ENCODE measurements at regions not wholly inside any gene's neighbourhood (a gene's known extent, or its start where the extent isn't known, plus 50 kb on each side); places are given as distances from the start of the nearest gene placed in this dataset.
"Not testable (repeated sequence)": the region's sequence is repeated elsewhere in the genome, so short reads cannot be mapped to it uniquely, and the experiment has no call there.

DNA sequence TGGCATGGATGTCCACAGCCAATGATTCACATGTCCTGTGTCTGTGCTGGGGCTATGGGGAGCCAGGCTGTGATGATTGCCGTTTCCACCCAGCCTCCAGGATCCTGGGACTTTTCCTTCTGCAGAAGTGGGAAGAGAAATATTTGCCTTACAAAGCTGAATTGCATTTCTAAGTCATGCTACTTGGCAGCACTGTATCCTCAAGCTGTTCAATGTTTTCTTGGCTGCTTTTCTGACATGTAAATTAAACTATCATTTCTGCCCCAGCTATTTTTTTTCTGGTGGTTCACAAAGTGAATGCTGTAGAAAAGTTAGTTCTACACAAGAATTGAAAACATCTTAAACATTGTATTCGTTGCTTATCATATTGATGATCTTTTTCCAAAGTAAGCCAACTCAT, 51.9 kb upstream of the TCERG1L start:
- H3K27me3 Mint-ChIP-seq = no peaks in the 10 kb centered on the region
- H3K27ac Mint-ChIP-seq = no peak overlapping the region
- no peaks in the 10 kb centered on the region for H3K36me3 Mint-ChIP-seq (ENCODE audit: low read depth)
- no peaks in the 10 kb centered on the region for H3K4me1 Mint-ChIP-seq
- no peak for DNase-seq
- H3K9me3 Mint-ChIP-seq = peaks cover 4% of the 10 kb centered on the region
- H3K4me3 Mint-ChIP-seq = no peak overlapping the region
- intact Hi-C loops (cut with micrococcal nuclease) = no loop called here

DNA sequence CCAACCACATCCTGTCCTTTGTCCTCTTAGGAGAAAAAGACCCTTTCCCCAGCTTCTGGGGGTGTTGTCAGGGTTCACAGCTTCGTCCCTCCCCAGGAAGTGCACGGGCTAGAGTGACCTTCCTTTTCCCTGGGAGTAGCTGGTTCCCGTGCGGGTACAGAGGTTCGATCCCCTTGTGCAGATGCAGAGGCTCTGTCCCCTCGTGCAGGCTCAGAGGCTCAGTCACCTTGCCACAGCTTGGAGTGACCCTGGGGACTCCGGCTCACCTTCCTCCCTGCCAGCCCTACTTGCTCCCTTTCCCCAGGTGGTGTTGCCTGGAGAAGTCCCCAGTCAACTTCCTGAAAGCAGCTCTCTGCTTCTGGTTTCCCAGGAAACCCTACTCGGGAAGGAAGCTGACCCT, 60.0 kb upstream of the TCERG1L start:
- DNase-seq = no peak
- no peak overlapping the region for H3K27ac Mint-ChIP-seq
- H3K4me3 Mint-ChIP-seq = no peak overlapping the region
- intact Hi-C loops (cut with micrococcal nuclease) = no loop called here
- peaks cover 4% of the 10 kb centered on the region for H3K9me3 Mint-ChIP-seq
- no peaks in the 10 kb centered on the region for H3K4me1 Mint-ChIP-seq
- H3K27me3 Mint-ChIP-seq = no peaks in the 10 kb centered on the region
- H3K36me3 Mint-ChIP-seq (ENCODE audit: low read depth) = no peaks in the 10 kb centered on the region

DNA sequence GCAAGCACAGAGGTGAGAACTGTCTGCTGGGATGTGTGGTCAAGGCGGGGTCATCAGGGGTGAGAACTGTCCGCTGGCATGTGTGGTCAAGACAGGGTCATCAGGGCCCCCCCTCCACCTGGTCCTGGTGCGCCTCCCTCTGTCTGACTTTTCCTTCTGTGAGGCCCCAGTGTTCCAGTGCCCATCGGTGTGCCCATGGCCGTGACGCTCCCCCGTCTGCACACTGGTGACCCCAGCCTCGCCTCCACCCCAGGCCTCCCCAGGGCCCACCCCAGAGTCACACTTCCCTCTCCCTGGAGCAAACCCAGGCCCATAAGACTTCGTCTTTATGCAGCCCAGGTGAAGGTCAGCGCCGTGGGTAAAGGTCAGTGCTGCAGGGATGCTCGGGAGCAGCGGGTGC, 70.1 kb upstream of the TCERG1L start:
- intact Hi-C loops (cut with micrococcal nuclease) = no loop called here
- Mint-ChIP-seq H3K4me1 (no peaks in the 10 kb centered on the region), H3K27ac (no peak overlapping the region), H3K4me3 (no peak overlapping the region), H3K9me3 (no peaks in the 10 kb centered on the region), H3K27me3 (no peaks in the 10 kb centered on the region), H3K36me3 (ENCODE audit: low read depth) (no peaks in the 10 kb centered on the region)
- no peak for DNase-seq

DNA sequence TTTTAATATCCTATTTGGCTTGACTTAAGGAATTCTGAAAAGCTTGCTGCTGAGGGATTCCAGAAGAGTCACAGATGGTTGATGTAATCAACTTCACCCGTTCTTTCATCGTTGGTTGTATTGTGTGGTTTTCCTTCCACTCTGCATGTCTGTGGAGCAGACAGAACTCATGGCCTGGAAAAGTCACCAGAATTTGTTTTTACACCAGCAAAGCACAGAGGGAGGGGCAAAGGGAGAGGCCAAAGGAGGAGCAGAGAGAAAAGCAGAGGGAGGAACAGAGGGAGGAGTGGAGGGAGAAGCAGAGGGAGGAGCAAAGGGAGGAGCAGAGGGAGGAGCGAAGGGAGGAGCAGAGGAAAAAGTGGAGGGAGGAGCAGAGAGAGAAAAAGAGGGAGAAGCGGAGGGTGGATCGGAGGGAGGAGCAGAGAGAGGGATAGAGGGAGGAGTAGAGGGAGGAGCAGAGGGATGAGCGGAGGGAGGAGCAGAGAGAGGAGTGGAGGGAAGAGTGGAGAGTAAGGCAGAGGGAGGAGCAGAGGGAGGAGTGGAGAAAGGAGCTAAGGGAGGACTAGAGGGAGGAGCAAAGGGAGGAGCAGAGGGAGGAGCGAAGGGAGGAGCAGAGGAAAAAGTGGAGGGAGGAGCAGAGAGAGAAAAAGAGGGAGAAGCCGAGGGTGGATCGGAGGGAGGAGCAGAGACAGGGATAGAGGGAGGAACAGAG, 73.8 kb upstream of the TCERG1L start:
- H3K27me3 Mint-ChIP-seq; H3K4me1 Mint-ChIP-seq; H3K4me3 Mint-ChIP-seq; DNase-seq; intact Hi-C loops (cut with micrococcal nuclease); H3K9me3 Mint-ChIP-seq; H3K36me3 Mint-ChIP-seq (ENCODE audit: low read depth); H3K27ac Mint-ChIP-seq: not testable (repeated sequence)

DNA sequence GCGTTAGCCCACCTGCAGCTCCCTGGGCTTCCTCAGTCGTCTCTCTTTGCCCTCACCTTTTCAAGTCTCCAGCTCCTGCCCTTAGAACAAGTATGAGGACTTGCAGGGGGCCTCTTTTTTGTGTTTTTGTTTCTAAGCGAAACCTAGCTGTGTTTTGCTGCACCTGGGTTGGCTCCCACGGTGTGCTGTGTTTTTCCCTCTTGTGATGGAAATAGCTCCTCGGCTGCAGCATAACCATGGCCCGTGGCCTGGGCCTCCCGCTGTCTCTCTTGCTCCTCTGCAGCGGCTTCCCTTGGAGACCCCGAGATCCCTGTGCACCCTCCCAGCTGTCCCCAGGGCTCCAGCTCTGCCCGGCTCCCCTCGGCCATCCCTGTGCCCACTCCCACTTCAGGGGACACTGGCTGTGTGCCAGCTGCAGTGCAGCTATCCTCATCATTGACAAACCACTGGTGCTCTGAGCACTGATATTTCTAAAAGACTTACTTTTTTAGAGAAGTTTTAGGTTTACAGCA, 75.6 kb upstream of the TCERG1L start:
- no peak overlapping the region for H3K27ac Mint-ChIP-seq
- H3K4me3 Mint-ChIP-seq = no peak overlapping the region
- no peaks in the 10 kb centered on the region for H3K27me3 Mint-ChIP-seq
- DNase-seq = no peak
- no peaks in the 10 kb centered on the region for H3K36me3 Mint-ChIP-seq (ENCODE audit: low read depth)
- H3K9me3 Mint-ChIP-seq = no peaks in the 10 kb centered on the region
- H3K4me1 Mint-ChIP-seq = no peaks in the 10 kb centered on the region
- intact Hi-C loops (cut with micrococcal nuclease) = no loop called here

DNA sequence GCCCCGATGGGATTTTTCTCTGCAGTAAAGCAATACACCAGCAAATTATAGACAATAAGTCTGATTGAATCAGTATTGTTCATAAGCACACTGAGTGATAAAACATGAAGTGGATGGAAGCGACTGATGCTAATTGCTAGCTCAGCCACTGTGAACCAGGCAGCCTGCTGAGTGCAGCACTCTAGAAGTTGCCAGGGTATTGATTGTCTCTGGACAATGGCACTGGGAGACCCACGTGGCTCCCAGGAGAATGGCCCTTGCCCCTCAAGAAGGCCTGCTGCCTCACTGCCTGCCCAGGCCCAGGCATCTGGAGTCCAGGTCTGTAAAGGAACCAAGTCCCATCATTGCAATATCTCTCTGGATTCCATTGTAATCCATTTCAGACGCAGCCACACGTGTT, 80.4 kb upstream of the TCERG1L start:
- Mint-ChIP-seq H3K4me3 (no peak overlapping the region), H3K27ac (no peak overlapping the region)

DNA sequence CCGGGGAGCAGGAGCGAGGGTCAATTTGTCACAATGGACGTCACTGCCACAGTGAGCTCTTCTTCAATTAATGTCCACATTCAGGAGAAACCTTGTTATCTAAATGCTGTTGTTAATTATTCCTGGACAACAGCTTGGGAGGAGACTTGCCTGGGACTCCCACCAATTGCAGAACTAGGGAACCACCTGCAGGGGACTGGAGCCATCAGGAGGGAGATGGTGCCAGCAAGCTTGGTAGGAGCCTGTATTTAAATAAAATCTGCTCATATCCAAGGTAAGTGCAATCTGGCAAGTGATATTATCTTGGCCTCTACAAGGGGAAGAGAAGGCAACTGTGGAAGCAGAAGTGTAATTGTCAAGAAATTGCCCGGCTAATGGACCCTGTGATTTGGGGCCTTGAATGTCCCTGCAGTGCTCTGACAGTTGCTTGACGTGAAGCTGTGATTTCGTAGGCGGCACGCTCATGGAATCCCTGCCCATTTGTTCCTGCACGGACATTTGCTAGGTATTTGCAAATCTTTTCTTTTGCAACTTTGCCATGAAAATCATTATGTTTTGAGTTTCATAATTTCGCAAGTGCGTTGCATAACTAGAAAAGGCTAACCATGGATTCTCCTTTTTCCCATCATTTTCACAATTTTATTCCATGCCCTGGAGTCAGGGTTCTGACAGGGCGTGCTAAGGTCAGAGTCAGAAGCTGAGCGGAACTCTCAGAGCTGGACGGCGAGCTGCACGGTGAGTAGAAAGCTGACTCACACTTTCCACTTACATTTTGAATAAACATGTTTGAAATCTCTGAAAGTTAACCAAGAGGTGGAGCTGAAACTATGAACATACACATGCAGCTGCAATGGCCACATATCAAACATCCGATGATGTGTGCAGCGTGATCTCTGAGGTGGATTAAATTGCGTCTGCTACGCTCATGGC, 84.9 kb upstream of the TCERG1L start:
- Mint-ChIP-seq H3K4me3 (no peak overlapping the region), H3K9me3 (no peaks in the 10 kb centered on the region), H3K27ac (no peak overlapping the region), H3K27me3 (no peaks in the 10 kb centered on the region), H3K4me1 (no peaks in the 10 kb centered on the region), H3K36me3 (ENCODE audit: low read depth) (no peaks in the 10 kb centered on the region)
- no peak for DNase-seq
- intact Hi-C loops (cut with micrococcal nuclease) = no loop called here

More for the DNA sequence above, 80.4 kb upstream of the TCERG1L start:
- Mint-ChIP-seq H3K36me3 (ENCODE audit: low read depth) (no peaks in the 10 kb centered on the region), H3K4me1 (no peaks in the 10 kb centered on the region), H3K27me3 (no peaks in the 10 kb centered on the region), H3K9me3 (no peaks in the 10 kb centered on the region)
- DNase-seq = no peak
- intact Hi-C loops (cut with micrococcal nuclease) = no loop called here

DNA sequence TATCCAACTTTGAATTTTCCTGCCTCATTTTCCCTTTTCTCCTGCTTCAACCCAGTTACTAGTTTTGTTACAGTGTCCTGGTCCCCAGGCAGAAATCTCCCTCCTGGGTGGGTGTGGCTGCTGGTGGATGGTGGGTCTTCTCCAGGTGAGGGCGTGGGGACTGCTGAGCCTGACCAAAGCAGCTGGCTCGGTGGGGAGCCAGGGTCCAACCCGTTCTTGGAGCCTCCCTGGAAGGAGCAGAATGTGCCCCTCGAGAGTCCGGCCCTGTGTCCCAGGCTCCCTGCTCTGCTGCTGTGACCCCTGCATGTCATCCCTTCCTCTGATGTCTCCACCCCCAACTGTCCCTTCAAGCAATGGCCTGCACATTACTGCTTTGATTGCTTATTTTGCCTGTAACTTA, 86.6 kb upstream of the TCERG1L start:
- H3K9me3 Mint-ChIP-seq = no peaks in the 10 kb centered on the region
- H3K4me1 Mint-ChIP-seq = no peaks in the 10 kb centered on the region
- no peak overlapping the region for H3K4me3 Mint-ChIP-seq
- no peaks in the 10 kb centered on the region for H3K36me3 Mint-ChIP-seq (ENCODE audit: low read depth)
- intact Hi-C loops (cut with micrococcal nuclease) = no loop called here
- H3K27me3 Mint-ChIP-seq = no peaks in the 10 kb centered on the region
- H3K27ac Mint-ChIP-seq = no peak overlapping the region
- DNase-seq = no peak

DNA sequence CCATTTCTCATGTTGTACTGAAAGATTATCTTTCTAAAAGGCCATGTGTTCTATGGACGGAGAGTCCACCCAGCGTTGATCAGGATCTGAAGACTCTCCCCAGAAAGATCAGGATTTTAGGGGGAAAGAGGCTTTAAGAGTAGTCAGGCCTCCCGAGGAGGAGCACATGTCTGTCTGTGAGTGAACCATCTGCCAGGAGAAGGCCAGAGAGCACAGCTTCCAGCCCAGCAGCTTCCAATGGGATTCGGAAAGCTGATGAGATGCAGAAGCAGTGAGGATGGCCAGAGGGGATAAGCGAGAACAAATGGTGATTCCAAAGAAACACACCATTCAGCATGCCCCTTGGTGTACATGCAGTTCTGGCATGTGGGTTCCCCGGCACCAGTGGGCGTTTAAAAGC, 88.5 kb upstream of the TCERG1L start:
- DNase-seq = no peak
- no peak overlapping the region for H3K4me3 Mint-ChIP-seq
- no peaks in the 10 kb centered on the region for H3K27me3 Mint-ChIP-seq
- no peak overlapping the region for H3K27ac Mint-ChIP-seq
- no peaks in the 10 kb centered on the region for H3K4me1 Mint-ChIP-seq
- no peaks in the 10 kb centered on the region for H3K9me3 Mint-ChIP-seq
- intact Hi-C loops (cut with micrococcal nuclease) = no loop called here
- H3K36me3 Mint-ChIP-seq (ENCODE audit: low read depth) = no peaks in the 10 kb centered on the region

DNA sequence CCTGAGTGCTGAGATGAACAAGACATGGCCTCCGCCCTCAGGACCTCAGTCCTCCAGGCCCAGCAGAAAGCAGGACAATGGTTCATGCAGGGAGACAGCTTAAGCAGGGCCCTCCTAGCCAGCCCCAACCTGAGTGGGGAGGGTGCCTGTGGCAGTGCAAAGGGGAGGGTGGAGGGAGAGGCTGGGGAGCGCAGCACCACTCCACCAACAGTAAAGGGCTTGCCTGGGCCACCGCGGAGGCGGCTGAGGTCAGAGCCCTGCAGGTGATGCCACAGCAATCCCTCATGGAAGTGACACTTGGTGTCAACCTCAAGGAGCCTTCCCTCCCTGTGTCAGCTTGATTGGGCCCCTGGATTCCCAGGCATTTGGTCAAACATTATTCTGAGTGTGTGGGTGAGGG, 89.0 kb upstream of the TCERG1L start:
- Mint-ChIP-seq H3K27ac (no peak overlapping the region), H3K4me1 (no peaks in the 10 kb centered on the region)

DNA sequence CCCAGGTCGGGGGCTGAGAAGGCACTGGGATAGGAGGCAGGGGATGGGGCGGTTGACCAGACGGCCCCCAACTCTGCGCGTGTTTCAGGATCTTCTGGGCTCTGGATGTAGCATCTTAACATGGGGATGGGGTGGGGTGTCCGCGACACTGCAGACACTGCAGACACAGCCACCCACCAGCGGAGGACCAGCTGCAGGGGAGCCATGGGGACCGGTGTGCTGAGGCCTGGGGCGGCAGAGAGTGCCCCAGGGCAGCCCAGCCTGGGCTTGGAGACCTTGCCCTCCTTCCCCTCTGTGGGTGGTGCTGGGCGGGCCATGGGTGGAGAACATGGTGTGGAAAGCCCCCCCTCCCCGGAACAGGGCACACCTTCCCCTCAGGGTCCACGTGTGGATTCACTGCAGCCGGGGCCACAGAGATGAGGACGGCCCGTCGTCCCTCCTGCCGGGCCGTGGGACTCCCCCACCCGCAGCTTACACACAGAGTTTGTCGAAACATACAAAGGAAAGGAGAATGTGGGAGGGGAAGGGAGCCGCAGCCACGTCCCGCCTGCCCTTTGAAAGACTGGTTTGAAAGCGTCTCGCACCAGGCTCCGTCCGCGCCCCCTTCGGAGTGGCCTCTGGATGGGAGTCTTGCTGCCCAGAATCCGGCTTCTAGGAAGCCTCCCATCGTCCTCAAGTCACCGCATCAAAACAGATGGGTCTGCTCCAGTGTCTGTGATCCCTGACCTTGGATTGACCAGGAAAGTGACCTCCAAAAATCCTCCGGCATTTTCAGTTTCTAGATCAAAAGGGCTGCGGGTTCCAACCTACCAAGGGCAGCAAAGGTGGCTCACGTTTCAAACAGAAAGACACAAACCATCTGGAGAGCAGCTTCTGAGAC, 91.5 kb upstream of the TCERG1L start:
- no peaks in the 10 kb centered on the region for H3K36me3 Mint-ChIP-seq (ENCODE audit: low read depth)
- H3K27ac Mint-ChIP-seq = no peak overlapping the region
- DNase-seq = no peak
- H3K4me1 Mint-ChIP-seq = no peaks in the 10 kb centered on the region
- no peaks in the 10 kb centered on the region for H3K9me3 Mint-ChIP-seq
- no peak overlapping the region for H3K4me3 Mint-ChIP-seq
- intact Hi-C loops (cut with micrococcal nuclease) = no loop called here
- H3K27me3 Mint-ChIP-seq = no peaks in the 10 kb centered on the region

More for the DNA sequence above, 89.0 kb upstream of the TCERG1L start:
- Mint-ChIP-seq H3K27me3 (no peaks in the 10 kb centered on the region), H3K36me3 (ENCODE audit: low read depth) (no peaks in the 10 kb centered on the region), H3K4me3 (no peak overlapping the region), H3K9me3 (no peaks in the 10 kb centered on the region)
- intact Hi-C loops (cut with micrococcal nuclease) = no loop called here
- no peak for DNase-seq

DNA sequence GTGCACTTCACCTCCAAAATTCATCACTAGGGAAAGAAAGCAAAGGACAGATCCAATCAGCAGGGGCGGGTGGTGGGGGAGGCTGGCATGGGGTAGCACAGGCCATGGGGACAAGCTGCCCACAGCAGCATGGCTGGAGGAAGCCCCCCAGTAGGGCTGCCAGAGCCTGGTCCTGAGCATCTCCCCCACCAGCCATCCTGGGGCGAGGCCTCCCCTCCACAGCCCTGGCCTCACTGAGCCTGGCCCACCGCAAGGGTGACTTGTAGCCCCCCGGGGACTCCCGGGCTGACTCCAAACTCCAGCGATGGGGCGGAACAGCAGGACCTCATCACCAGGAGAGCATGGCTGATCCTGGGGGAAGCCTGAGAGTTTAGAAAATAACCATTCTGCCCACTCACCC, 92.4 kb upstream of the TCERG1L start:
- Mint-ChIP-seq H3K4me1 (no peaks in the 10 kb centered on the region), H3K9me3 (no peaks in the 10 kb centered on the region), H3K4me3 (no peak overlapping the region), H3K27ac (no peak overlapping the region), H3K27me3 (no peaks in the 10 kb centered on the region), H3K36me3 (ENCODE audit: low read depth) (no peaks in the 10 kb centered on the region)
- no peak for DNase-seq
- intact Hi-C loops (cut with micrococcal nuclease) = no loop called here

DNA sequence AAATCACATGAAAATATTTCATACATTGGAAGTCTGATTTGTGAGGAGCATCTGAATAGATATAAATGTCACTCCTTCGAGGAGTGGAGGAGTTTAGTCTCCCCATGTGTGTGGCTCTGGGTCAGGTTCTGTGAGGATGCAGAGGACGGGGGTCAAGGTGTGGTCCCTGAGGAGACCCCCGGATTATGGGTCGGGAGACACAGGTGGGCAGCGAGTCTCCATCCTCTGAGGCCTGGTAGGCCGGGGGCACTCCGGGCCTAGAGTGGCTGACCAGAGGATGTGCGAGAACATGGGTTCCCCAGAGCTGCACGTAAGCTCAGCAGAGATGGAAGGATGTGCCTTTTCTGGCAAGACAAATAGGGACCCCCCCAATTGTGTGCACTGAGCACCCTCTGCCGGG, 93.4 kb upstream of the TCERG1L start:
- no peaks in the 10 kb centered on the region for H3K9me3 Mint-ChIP-seq
- no peak for DNase-seq
- H3K4me3 Mint-ChIP-seq = no peak overlapping the region
- H3K4me1 Mint-ChIP-seq = no peaks in the 10 kb centered on the region
- no peaks in the 10 kb centered on the region for H3K36me3 Mint-ChIP-seq (ENCODE audit: low read depth)
- no peak overlapping the region for H3K27ac Mint-ChIP-seq
- intact Hi-C loops (cut with micrococcal nuclease) = no loop called here
- H3K27me3 Mint-ChIP-seq = no peaks in the 10 kb centered on the region
